Memory B cell (primary cell): ENCODE measurements at regions not wholly inside any gene's neighbourhood (a gene's known extent, or its start where the extent isn't known, plus 50 kb on each side); places are given as distances from the start of the nearest gene placed in this dataset.

Experiments used
- ATAC-seq: fragments of 150-1000 bp; cut with Tn5 transposase; 2 replicates; pipeline ENCODE4 v1.10.0; 2021; ENCODE audit warnings: low read depth, mild to moderate bottlenecking, moderate library complexity
- DNase-seq, 2 donors: peaks; one replicate each; pipeline ENCODE4 v3.0.0; 2022; ENCODE audit warnings: low spot score in 2 of 2
- H3K27ac Mint-ChIP-seq: one replicate; pipeline ENCODE4 v1.8.0; 2022; ENCODE audit warnings: mild to moderate bottlenecking, moderate library complexity, mixed read lengths
- H3K27me3 Mint-ChIP-seq: one replicate; pipeline ENCODE4 v1.8.0; 2022; ENCODE audit warnings: mixed read lengths
- H3K36me3 Mint-ChIP-seq: one replicate; pipeline ENCODE4 v1.8.0; 2022; ENCODE audit warnings: mild to moderate bottlenecking, mixed read lengths
- H3K4me1 Mint-ChIP-seq: one replicate; pipeline ENCODE4 v1.8.0; 2022; ENCODE audit warnings: mixed read lengths
- H3K4me3 Mint-ChIP-seq: one replicate; pipeline ENCODE4 v1.8.0; 2022; ENCODE audit warnings: mild to moderate bottlenecking, moderate library complexity, mixed read lengths
- H3K9me3 Mint-ChIP-seq: one replicate; pipeline ENCODE4 v1.8.0; 2022; ENCODE audit warnings: mixed read lengths

- H3K27ac Mint-ChIP-seq: no peak overlapping the region
- H3K9me3 Mint-ChIP-seq: peaks cover 2% of the 10 kb centered on the region
- peaks cover 6% of the 10 kb centered on the region for H3K27me3 Mint-ChIP-seq
- no peaks in the 10 kb centered on the region for H3K4me1 Mint-ChIP-seq
- H3K4me3 Mint-ChIP-seq: no peak overlapping the region
- DNase-seq: no peak
- no peak for ATAC-seq
- H3K36me3 Mint-ChIP-seq: no peaks in the 10 kb centered on the region
These were observed 133.5 kb upstream of the KL start for GRCh38 chr13:32882691-32883090.

- DNase-seq: no peak
- no peak overlapping the region for H3K27ac Mint-ChIP-seq
- H3K4me3 Mint-ChIP-seq: no peak overlapping the region
- ATAC-seq: no peak
- H3K9me3 Mint-ChIP-seq: peaks cover 2% of the 10 kb centered on the region
- H3K36me3 Mint-ChIP-seq: no peaks in the 10 kb centered on the region
- H3K27me3 Mint-ChIP-seq: peaks cover 6% of the 10 kb centered on the region
- no peaks in the 10 kb centered on the region for H3K4me1 Mint-ChIP-seq
These were observed 132.7 kb upstream of the KL start for GRCh38 chr13:32883474-32883873.

GRCh38 chr13:32887617-32888016 lies 128.6 kb upstream of the KL start:
- ATAC-seq: no peak
- Mint-ChIP-seq H3K4me1 (no peaks in the 10 kb centered on the region), H3K36me3 (no peaks in the 10 kb centered on the region), H3K9me3 (peaks cover 2% of the 10 kb centered on the region), H3K4me3 (no peak overlapping the region), H3K27ac (no peak overlapping the region), H3K27me3 (peaks cover 4% of the 10 kb centered on the region)
- DNase-seq: no peak

GRCh38 chr13:32889986-32890565 lies 126.1 kb upstream of the KL start:
- peaks cover 6% of the 10 kb centered on the region for H3K27me3 Mint-ChIP-seq
- no peak for ATAC-seq
- DNase-seq: no peak
- peaks cover 2% of the 10 kb centered on the region for H3K36me3 Mint-ChIP-seq
- no peak overlapping the region for H3K4me3 Mint-ChIP-seq
- no peak overlapping the region for H3K27ac Mint-ChIP-seq
- H3K9me3 Mint-ChIP-seq: peaks cover 2% of the 10 kb centered on the region
- H3K4me1 Mint-ChIP-seq: no peaks in the 10 kb centered on the region

- H3K27ac Mint-ChIP-seq: no peak overlapping the region
These were observed 123.0 kb upstream of the KL start for GRCh38 chr13:32893176-32893575.

GRCh38 chr13:32894589-32895001 lies 121.6 kb upstream of the KL start:
- H3K4me1 Mint-ChIP-seq: no peaks in the 10 kb centered on the region
- H3K27me3 Mint-ChIP-seq: peaks cover 8% of the 10 kb centered on the region
- no peak overlapping the region for H3K4me3 Mint-ChIP-seq
- peaks cover 2% of the 10 kb centered on the region for H3K36me3 Mint-ChIP-seq
- H3K27ac Mint-ChIP-seq: no peak overlapping the region
- no peak for DNase-seq
- no peak for ATAC-seq
- no peaks in the 10 kb centered on the region for H3K9me3 Mint-ChIP-seq

More at GRCh38 chr13:32893176-32893575, 123.0 kb upstream of the KL start:
- ATAC-seq (no peak), DNase-seq (no peak)
- no peaks in the 10 kb centered on the region for H3K4me1 Mint-ChIP-seq
- H3K4me3 Mint-ChIP-seq: no peak overlapping the region
- peaks cover 2% of the 10 kb centered on the region for H3K36me3 Mint-ChIP-seq
- H3K9me3 Mint-ChIP-seq: no peaks in the 10 kb centered on the region
- H3K27me3 Mint-ChIP-seq: peaks cover 8% of the 10 kb centered on the region

- no peak overlapping the region for H3K4me3 Mint-ChIP-seq
- DNase-seq (no peak), ATAC-seq (no peak)
- H3K4me1 Mint-ChIP-seq: no peaks in the 10 kb centered on the region
- peaks cover 2% of the 10 kb centered on the region for H3K36me3 Mint-ChIP-seq
- no peaks in the 10 kb centered on the region for H3K9me3 Mint-ChIP-seq
- H3K27me3 Mint-ChIP-seq: peaks cover 8% of the 10 kb centered on the region
- H3K27ac Mint-ChIP-seq: no peak overlapping the region
These were observed 120.9 kb upstream of the KL start for GRCh38 chr13:32895296-32895695.

GRCh38 chr13:32897296-32897695 lies 118.9 kb upstream of the KL start:
- ATAC-seq (no peak), DNase-seq (no peak)
- peaks cover 3% of the 10 kb centered on the region for H3K9me3 Mint-ChIP-seq
- peaks cover 2% of the 10 kb centered on the region for H3K36me3 Mint-ChIP-seq
- H3K4me3 Mint-ChIP-seq: no peak overlapping the region
- no peaks in the 10 kb centered on the region for H3K4me1 Mint-ChIP-seq
- peaks cover 8% of the 10 kb centered on the region for H3K27me3 Mint-ChIP-seq
- H3K27ac Mint-ChIP-seq: no peak overlapping the region

- peaks cover 10% of the 10 kb centered on the region for H3K4me1 Mint-ChIP-seq
- no peaks in the 10 kb centered on the region for H3K36me3 Mint-ChIP-seq
- peaks cover 3% of the 10 kb centered on the region for H3K9me3 Mint-ChIP-seq
- no peak for DNase-seq
- no peak overlapping the region for H3K4me3 Mint-ChIP-seq
- peaks cover 2% of the 10 kb centered on the region for H3K27me3 Mint-ChIP-seq
- no peak overlapping the region for H3K27ac Mint-ChIP-seq
- no peak for ATAC-seq
These were observed 114.0 kb upstream of the KL start for GRCh38 chr13:32902029-32902780.

GRCh38 chr13:32902874-32903273 lies 113.3 kb upstream of the KL start:
- Mint-ChIP-seq H3K36me3 (no peaks in the 10 kb centered on the region), H3K27ac (no peak overlapping the region), H3K27me3 (peaks cover 2% of the 10 kb centered on the region), H3K4me1 (peaks cover 10% of the 10 kb centered on the region), H3K4me3 (no peak overlapping the region), H3K9me3 (peaks cover 3% of the 10 kb centered on the region)
- ATAC-seq (no peak), DNase-seq (no peak)

- Mint-ChIP-seq H3K36me3 (no peaks in the 10 kb centered on the region), H3K4me1 (peaks cover 10% of the 10 kb centered on the region), H3K9me3 (peaks cover 3% of the 10 kb centered on the region), H3K4me3 (no peak overlapping the region), H3K27me3 (peaks cover 4% of the 10 kb centered on the region), H3K27ac (no peak overlapping the region)
- DNase-seq: no peak
- ATAC-seq: no peak
These were observed 112.5 kb upstream of the KL start for GRCh38 chr13:32903720-32904119.

GRCh38 chr13:32904266-32904665 lies 112.0 kb upstream of the KL start:
- Mint-ChIP-seq H3K27ac (no peak overlapping the region), H3K4me1 (peaks cover 10% of the 10 kb centered on the region), H3K36me3 (no peaks in the 10 kb centered on the region), H3K9me3 (peaks cover 3% of the 10 kb centered on the region), H3K4me3 (no peak overlapping the region), H3K27me3 (peaks cover 5% of the 10 kb centered on the region)
- no peak for ATAC-seq
- no peak for DNase-seq

GRCh38 chr13:32905063-32905863 lies 111.0 kb upstream of the KL start:
- H3K9me3 Mint-ChIP-seq: peaks cover 3% of the 10 kb centered on the region
- H3K27ac Mint-ChIP-seq: no peak overlapping the region
- H3K4me3 Mint-ChIP-seq: no peak overlapping the region
- DNase-seq (peak in 1 of 2 donors; percentile 4), ATAC-seq (peak; percentile 98)
- peaks cover 5% of the 10 kb centered on the region for H3K27me3 Mint-ChIP-seq
- H3K36me3 Mint-ChIP-seq: no peaks in the 10 kb centered on the region
- peaks cover 10% of the 10 kb centered on the region for H3K4me1 Mint-ChIP-seq

- ATAC-seq (peak; percentile 5), DNase-seq (no peak)
- Mint-ChIP-seq H3K9me3 (peaks cover 3% of the 10 kb centered on the region), H3K4me3 (no peak overlapping the region), H3K27me3 (peaks cover 5% of the 10 kb centered on the region), H3K4me1 (peaks cover 10% of the 10 kb centered on the region), H3K27ac (no peak overlapping the region), H3K36me3 (no peaks in the 10 kb centered on the region)
These were observed 110.4 kb upstream of the KL start for GRCh38 chr13:32905864-32906180.
